Stimulated activated CD8-positive, alpha-beta memory T cell treated with anti-CD3 and anti-CD28 coated beads, Interleukin-2, amount 100 ng/mL, for 1 hour (primary cell): ENCODE measurements at regions not wholly inside any gene's neighbourhood (a gene's known extent, or its start where the extent isn't known, plus 50 kb on each side); places are given as distances from the start of the nearest gene placed in this dataset.

Source experiments
- DNase-seq, 2 donors: peaks; one replicate each; pipeline ENCODE4 v3.0.0-alpha.2; 2020; ENCODE audit warnings: low read depth in 2 of 2

- DNase-seq, result no peak
These were observed 51.3 kb upstream of the DRD2 start for GRCh38 chr11:113526521-113526920.
